Naive thymus-derived CD8-positive, alpha-beta T cell (primary cell): ENCODE measurements at regions not wholly inside any gene's neighbourhood (a gene's known extent, or its start where the extent isn't known, plus 50 kb on each side); places are given as distances from the start of the nearest gene placed in this dataset.
"Not testable (repeated sequence)": the region's sequence is repeated elsewhere in the genome, so short reads cannot be mapped to it uniquely, and the experiment has no call there.

Source experiments
- ATAC-seq, 2 donors: fragments of 150-1000 bp; cut with Tn5 transposase in 1 of 2; sonication (Bioruptor Pico), chemical (Tn5 transposase) in 1 of 2; 1 replicate in 1 of 2; 2 replicates in 1 of 2; pipeline ENCODE4 v1.10.0; 2021; ENCODE audit warnings: mild to moderate bottlenecking in 2 of 2, moderate library complexity in 2 of 2
- POLR2A ChIA-PET: fragments of 350-600 bp; sonication (Branson Sonifier 250); formaldehyde crosslinking; loops from one replicate; lab custom pipeline; 2021; ENCODE audit warnings: antibody characterized with exemption; lab: Charles Lee
- DNase-seq, 10 donors: peaks; one replicate each; pipeline versions ENCODE4 v3.0.0 to v3.0.0-alpha.2; 2020 to 2022
- H3K27ac Mint-ChIP-seq, 10 donors: one replicate each; pipeline ENCODE4 v1.8.0; 2020 to 2022; ENCODE audit warnings: mild to moderate bottlenecking in 10 of 10, mixed read lengths in 10 of 10, moderate library complexity in 4 of 10, inconsistent platforms in 1 of 10
- H3K27me3 Mint-ChIP-seq, 5 donors: one replicate each; pipeline ENCODE4 v1.8.0; 2021 to 2022; ENCODE audit warnings: mixed read lengths in 5 of 5
- H3K36me3 Mint-ChIP-seq, 3 donors: one replicate each; pipeline ENCODE4 v1.8.0; 2020 to 2022; ENCODE audit warnings: mixed read lengths in 3 of 3, mild to moderate bottlenecking in 2 of 3, inconsistent platforms in 1 of 3
- H3K4me1 Mint-ChIP-seq, 4 donors: one replicate each; pipeline ENCODE4 v1.8.0; 2021 to 2022; ENCODE audit warnings: mixed read lengths in 4 of 4
- H3K4me3 Mint-ChIP-seq, 10 donors: one replicate each; pipeline ENCODE4 v1.8.0; 2020 to 2022; ENCODE audit warnings: mild to moderate bottlenecking in 10 of 10, mixed read lengths in 10 of 10, moderate library complexity in 6 of 10, inconsistent platforms in 1 of 10
- H3K9me3 Mint-ChIP-seq, 9 donors: one replicate each; pipeline ENCODE4 v1.8.0; 2020 to 2022; ENCODE audit warnings: mixed read lengths in 9 of 9, mild to moderate bottlenecking in 3 of 9, inconsistent platforms in 1 of 9, moderate library complexity in 1 of 9

DNA sequence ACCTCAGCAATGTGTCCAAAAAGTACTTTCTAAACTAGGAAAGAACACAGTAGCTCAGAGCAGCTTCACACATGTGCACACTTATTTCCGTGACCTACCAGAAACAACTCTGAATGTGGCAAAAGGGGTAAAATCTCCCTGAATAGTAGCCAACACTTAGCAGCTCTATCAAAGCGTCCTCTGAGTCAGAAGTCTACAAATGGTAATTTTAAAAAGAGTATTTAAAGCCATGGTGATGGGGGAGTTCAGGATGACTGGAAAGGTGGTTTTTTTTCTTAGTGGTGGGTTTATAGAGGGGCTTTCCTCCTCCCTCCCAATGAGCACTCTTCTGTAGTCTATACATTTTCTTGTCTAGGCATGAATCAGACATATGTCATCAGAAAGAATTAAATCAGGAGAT is 223.8 kb upstream of the PRICKLE2 start:
- no peak for ATAC-seq
- Mint-ChIP-seq H3K27ac (no peak overlapping the region), H3K36me3 (no peaks in the 10 kb centered on the region), H3K4me3 (no peak overlapping the region), H3K27me3 (peaks cover 22 to 79% (median 40%) of the 10 kb centered on the region in 5 donors), H3K4me1 (peaks cover 0 to 8% (median under 1%) of the 10 kb centered on the region in 4 donors), H3K9me3 (no peaks in the 10 kb centered on the region)
- POLR2A ChIA-PET = no interaction called here
- DNase-seq = no peak

DNA sequence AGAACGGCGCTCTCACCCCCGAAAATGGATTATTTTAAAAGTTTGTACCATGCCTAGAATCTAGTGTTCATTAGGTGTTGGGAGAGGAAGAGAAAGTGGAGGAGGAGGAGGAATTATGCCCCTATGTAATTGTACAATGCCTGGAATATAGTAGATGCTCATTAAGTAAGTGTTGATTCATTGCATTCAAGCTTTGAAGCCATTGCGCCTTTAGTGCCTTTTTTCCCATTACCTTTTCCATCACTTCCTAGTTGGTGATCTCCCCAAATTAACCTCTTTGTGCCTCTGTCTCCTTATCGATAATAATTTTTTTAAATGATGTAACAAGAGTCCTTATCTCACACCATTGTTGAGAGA is 220.7 kb upstream of the PRICKLE2 start:
- ATAC-seq (no peak), DNase-seq (no peak)
- Mint-ChIP-seq H3K27ac (no peak overlapping the region), H3K9me3 (no peaks in the 10 kb centered on the region), H3K4me1 (peaks cover 0 to 8% (median under 1%) of the 10 kb centered on the region in 4 donors), H3K4me3 (no peak overlapping the region), H3K27me3 (peaks cover 30 to 84% (median 54%) of the 10 kb centered on the region in 5 donors), H3K36me3 (no peaks in the 10 kb centered on the region)
- POLR2A ChIA-PET = no interaction called here

GRCh38 chr3:64445109-64445943 is 220.1 kb upstream of the PRICKLE2 start:
- Mint-ChIP-seq H3K4me1 (peaks cover 0 to 8% (median under 1%) of the 10 kb centered on the region in 4 donors), H3K4me3 (no peak overlapping the region), H3K36me3 (no peaks in the 10 kb centered on the region), H3K27ac (no peak overlapping the region), H3K27me3 (peaks cover 30 to 78% (median 52%) of the 10 kb centered on the region in 5 donors), H3K9me3 (no peaks in the 10 kb centered on the region)
- POLR2A ChIA-PET = no interaction called here
- DNase-seq = no peak
- no peak for ATAC-seq

DNA sequence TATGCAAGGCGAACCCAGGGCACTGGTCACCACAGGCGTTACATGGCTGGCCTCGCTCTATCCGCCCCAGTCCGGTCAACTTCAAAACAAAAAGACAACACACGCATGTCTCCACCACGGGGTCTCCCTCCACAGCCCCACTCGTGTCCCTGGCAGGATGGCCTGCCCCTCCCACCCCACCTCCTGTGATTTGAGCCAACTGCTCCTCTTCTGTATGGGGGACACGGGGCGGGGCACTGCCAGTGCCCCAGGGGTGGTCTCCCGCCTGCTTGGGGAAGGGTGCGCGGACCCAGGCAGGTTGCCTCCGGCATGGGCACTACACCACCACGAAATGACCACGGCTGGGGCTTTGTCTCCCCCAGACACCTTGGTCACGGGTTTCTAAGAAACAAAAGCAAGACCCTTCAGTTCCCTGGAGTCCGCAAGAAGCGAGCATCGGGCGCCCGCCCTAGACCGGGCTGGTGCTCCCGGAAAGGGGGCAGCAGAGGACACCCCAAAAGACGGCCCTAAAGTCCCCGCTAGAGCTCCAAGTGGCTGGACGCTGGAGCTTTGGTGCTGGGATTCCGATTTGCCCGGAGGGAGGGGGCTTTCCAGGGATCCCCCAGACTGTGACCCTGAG is 219.3 kb upstream of the PRICKLE2 start:
- ATAC-seq = no peak
- POLR2A ChIA-PET = no interaction called here
- no peak for DNase-seq
- Mint-ChIP-seq H3K9me3 (no peaks in the 10 kb centered on the region), H3K36me3 (no peaks in the 10 kb centered on the region), H3K4me1 (peaks cover 0 to 8% (median under 1%) of the 10 kb centered on the region in 4 donors), H3K4me3 (peak overlapping the region in 1 of 10 donors; percentile 20), H3K27me3 (peaks cover 30 to 78% (median 52%) of the 10 kb centered on the region in 5 donors), H3K27ac (no peak overlapping the region)

DNA sequence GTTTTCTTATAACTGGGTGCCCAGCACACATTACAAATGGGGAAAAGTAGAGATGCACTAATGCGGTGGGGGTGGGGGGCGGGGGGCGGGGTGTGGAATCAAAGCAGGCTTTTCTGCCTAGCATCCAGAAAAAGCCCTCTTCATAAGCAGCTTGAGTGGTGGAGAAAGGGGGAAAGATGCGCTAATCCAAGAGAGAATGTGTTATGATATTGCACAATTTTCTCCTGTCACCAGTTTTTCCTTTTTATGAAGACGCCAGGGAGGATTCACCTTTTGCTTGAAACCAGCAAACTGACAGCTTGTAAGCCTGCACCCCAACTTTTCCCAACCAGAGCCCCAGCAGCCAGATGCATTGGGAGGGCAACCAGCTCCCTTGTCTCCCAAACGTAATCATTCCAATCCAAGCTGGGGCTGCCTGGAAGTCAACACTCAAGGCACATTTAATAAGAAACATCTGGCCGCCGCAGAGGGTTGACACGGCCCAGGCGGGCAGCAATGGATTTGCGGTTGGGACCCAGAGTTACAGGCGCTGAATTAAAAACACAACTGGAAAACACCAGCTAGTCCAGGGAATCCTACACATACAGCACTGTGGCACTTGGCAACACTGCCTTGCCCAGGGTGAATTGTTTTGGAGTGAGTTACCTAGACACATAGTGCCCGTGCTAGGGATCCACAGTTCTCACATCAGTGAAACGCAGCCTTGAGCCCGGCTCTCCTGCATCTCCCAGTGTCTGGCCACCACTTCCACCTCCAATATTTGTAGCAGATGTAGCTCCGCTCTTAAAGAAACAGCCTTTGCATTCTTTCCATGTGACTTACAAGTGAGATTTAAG is 218.5 kb upstream of the PRICKLE2 start:
- H3K4me3 Mint-ChIP-seq = no peak overlapping the region
- peaks cover 0 to 8% (median under 1%) of the 10 kb centered on the region in 4 donors for H3K4me1 Mint-ChIP-seq
- no peaks in the 10 kb centered on the region for H3K9me3 Mint-ChIP-seq
- DNase-seq = no peak
- POLR2A ChIA-PET = no interaction called here
- ATAC-seq = no peak
- H3K36me3 Mint-ChIP-seq = no peaks in the 10 kb centered on the region
- peaks cover 34 to 77% (median 57%) of the 10 kb centered on the region in 5 donors for H3K27me3 Mint-ChIP-seq
- no peak overlapping the region for H3K27ac Mint-ChIP-seq

GRCh38 chr3:64441861-64442260 is 216.6 kb upstream of the PRICKLE2 start:
- peaks cover 0 to 4% (median 2%) of the 10 kb centered on the region in 9 donors for H3K9me3 Mint-ChIP-seq
- peaks cover 28 to 67% (median 43%) of the 10 kb centered on the region in 5 donors for H3K27me3 Mint-ChIP-seq
- no peaks in the 10 kb centered on the region for H3K36me3 Mint-ChIP-seq
- POLR2A ChIA-PET = no interaction called here
- peaks cover 0 to 8% (median under 1%) of the 10 kb centered on the region in 4 donors for H3K4me1 Mint-ChIP-seq
- no peak for ATAC-seq
- no peak overlapping the region for H3K4me3 Mint-ChIP-seq
- peak overlapping the region in 1 of 10 donors; percentile 2 for H3K27ac Mint-ChIP-seq
- DNase-seq = no peak

DNA sequence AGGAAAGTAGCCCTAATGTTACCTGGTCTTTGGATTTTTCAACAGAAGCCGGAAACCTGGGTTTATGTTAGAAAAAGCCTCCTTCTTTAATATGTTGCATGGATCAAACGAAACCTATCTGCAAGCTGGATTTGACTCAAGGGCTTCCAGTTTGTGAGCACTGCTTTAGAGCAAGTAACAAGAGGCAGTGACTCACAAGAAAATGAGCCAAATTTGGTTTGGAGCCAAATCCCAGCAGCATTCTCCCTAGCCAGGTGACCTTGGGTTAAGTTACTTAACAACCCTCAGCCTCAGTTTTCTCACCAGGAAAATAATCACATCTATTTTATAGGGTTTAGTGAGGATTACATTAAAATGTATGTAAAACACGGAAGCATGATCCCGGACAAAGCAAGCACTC is 215.2 kb upstream of the PRICKLE2 start:
- POLR2A ChIA-PET = no interaction called here
- Mint-ChIP-seq H3K9me3 (peaks cover 0 to 15% (median 7%) of the 10 kb centered on the region in 9 donors), H3K4me1 (peaks cover 0 to 2% (median under 1%) of the 10 kb centered on the region in 4 donors), H3K27me3 (peaks cover 23 to 67% (median 35%) of the 10 kb centered on the region in 5 donors), H3K27ac (no peak overlapping the region), H3K4me3 (no peak overlapping the region), H3K36me3 (no peaks in the 10 kb centered on the region)
- DNase-seq = no peak
- no peak for ATAC-seq

GRCh38 chr3:64438812-64439211 is 213.5 kb upstream of the PRICKLE2 start:
- peaks cover 0 to 9% (median 0%) of the 10 kb centered on the region in 3 donors for H3K36me3 Mint-ChIP-seq
- peaks cover 5 to 25% (median 15%) of the 10 kb centered on the region in 9 donors for H3K9me3 Mint-ChIP-seq
- ATAC-seq (no peak), DNase-seq (no peak)
- H3K4me1 Mint-ChIP-seq = no peaks in the 10 kb centered on the region
- H3K27me3 Mint-ChIP-seq = peaks cover 23 to 60% (median 27%) of the 10 kb centered on the region in 5 donors
- POLR2A ChIA-PET = no interaction called here
- no peak overlapping the region for H3K4me3 Mint-ChIP-seq
- no peak overlapping the region for H3K27ac Mint-ChIP-seq

GRCh38 chr3:64438066-64438465 is 212.8 kb upstream of the PRICKLE2 start:
- Mint-ChIP-seq H3K36me3 (peaks cover 0 to 15% (median 0%) of the 10 kb centered on the region in 3 donors), H3K4me1 (no peaks in the 10 kb centered on the region), H3K27me3 (peaks cover 19 to 52% (median 23%) of the 10 kb centered on the region in 5 donors), H3K9me3 (peaks cover 7 to 33% (median 18%) of the 10 kb centered on the region in 9 donors), H3K27ac (no peak overlapping the region), H3K4me3 (no peak overlapping the region)
- DNase-seq (no peak), ATAC-seq (no peak)
- POLR2A ChIA-PET = no interaction called here

GRCh38 chr3:64437131-64437530 is 211.9 kb upstream of the PRICKLE2 start:
- no peak for ATAC-seq
- Mint-ChIP-seq H3K27ac (no peak overlapping the region), H3K27me3 (peaks cover 11 to 52% (median 22%) of the 10 kb centered on the region in 5 donors), H3K36me3 (peaks cover 0 to 15% (median 0%) of the 10 kb centered on the region in 3 donors), H3K9me3 (peaks cover 7 to 41% (median 18%) of the 10 kb centered on the region in 9 donors), H3K4me1 (no peaks in the 10 kb centered on the region), H3K4me3 (no peak overlapping the region)
- POLR2A ChIA-PET = no interaction called here
- DNase-seq = no peak

- POLR2A ChIA-PET, H3K4me1 Mint-ChIP-seq, DNase-seq, H3K27ac Mint-ChIP-seq, H3K4me3 Mint-ChIP-seq, ATAC-seq: not testable (repeated sequence)
- Mint-ChIP-seq H3K27me3 (peaks cover 4 to 56% (median 22%) of the 10 kb centered on the region in 5 donors), H3K36me3 (peaks cover 0 to 20% (median 0%) of the 10 kb centered on the region in 3 donors), H3K9me3 (peaks cover 9 to 44% (median 20%) of the 10 kb centered on the region in 9 donors)
Observed at GRCh38 chr3:64435023-64435422, 209.8 kb upstream of the PRICKLE2 start.

DNA sequence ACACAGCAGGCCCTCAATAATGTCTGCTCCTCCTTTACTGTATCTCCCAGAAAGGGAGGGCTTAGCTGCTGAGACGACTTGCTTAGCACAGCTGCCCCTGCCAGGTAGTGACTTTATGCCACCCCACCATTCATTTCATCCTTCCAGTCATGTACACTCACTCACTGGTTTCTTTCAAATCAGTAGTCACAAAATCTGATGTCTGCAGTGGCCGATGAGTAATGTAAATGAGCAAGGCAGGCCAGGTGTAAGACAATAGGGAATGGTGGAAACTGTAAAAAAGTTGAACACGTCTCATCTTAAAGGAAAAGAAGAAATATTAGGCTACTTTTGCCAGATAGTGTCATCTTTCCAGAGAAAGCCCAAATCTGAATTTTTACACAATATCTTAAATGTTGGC is 207.6 kb upstream of the PRICKLE2 start:
- POLR2A ChIA-PET = interaction anchor here (0.6 kb wide), 1 partner anchor 195 kb away, joined by 3 read pairs; no protein-coding TSS in a partner anchor
- Mint-ChIP-seq H3K9me3 (peaks cover 9 to 48% (median 22%) of the 10 kb centered on the region in 9 donors), H3K27me3 (peaks cover 8 to 54% (median 20%) of the 10 kb centered on the region in 5 donors), H3K4me1 (no peaks in the 10 kb centered on the region), H3K36me3 (peaks cover 0 to 25% (median 0%) of the 10 kb centered on the region in 3 donors), H3K4me3 (no peak overlapping the region), H3K27ac (no peak overlapping the region)
- no peak for ATAC-seq
- no peak for DNase-seq
